ENCODE measurements at regions not wholly inside any gene's neighbourhood (a gene's known extent, or its start where the extent isn't known, plus 50 kb on each side); places are given as distances from the start of the nearest gene placed in this dataset.

GRCh38 chr7:113521468-113521867 lies 397.3 kb downstream of the PPP1R3A start:
- TF ChIP-seq, protein P1, sequence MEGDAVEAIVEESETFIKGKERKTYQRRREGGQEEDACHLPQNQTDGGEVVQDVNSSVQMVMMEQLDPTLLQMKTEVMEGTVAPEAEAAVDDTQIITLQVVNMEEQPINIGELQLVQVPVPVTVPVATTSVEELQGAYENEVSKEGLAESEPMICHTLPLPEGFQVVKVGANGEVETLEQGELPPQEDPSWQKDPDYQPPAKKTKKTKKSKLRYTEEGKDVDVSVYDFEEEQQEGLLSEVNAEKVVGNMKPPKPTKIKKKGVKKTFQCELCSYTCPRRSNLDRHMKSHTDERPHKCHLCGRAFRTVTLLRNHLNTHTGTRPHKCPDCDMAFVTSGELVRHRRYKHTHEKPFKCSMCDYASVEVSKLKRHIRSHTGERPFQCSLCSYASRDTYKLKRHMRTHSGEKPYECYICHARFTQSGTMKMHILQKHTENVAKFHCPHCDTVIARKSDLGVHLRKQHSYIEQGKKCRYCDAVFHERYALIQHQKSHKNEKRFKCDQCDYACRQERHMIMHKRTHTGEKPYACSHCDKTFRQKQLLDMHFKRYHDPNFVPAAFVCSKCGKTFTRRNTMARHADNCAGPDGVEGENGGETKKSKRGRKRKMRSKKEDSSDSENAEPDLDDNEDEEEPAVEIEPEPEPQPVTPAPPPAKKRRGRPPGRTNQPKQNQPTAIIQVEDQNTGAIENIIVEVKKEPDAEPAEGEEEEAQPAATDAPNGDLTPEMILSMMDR (IDR thresholded peaks at IDR 0.05), result no peak
- TF ChIP-seq POLR2A (IDR thresholded peaks at IDR 0.05), result no peak

All from uterus (tissue), 2 donors.